K562 (cell line): ENCODE measurements at regions not wholly inside any gene's neighbourhood (a gene's known extent, or its start where the extent isn't known, plus 50 kb on each side); places are given as distances from the start of the nearest gene placed in this dataset.
"Not testable (repeated sequence)": the region's sequence is repeated elsewhere in the genome, so short reads cannot be mapped to it uniquely, and the experiment has no call there.

Experiments
- CEBPB ChIP-seq: fragments of 450-650 bp; IDR thresholded peaks from 2 replicates; pipeline ENCODE4 v1.6.1; 2016; ENCODE audit warnings: missing genetic modification characterization, missing compliant biosample characterization
- CTCF ChIP-seq, 3 experiments: IDR thresholded peaks in 2 of 3; conservative IDR thresholded peaks in 1 of 3; 2 replicates each; pipeline ENCODE4 v1.5.1; 2011 to 2012; ENCODE audit warnings: low read length in 3 of 3, mild to moderate bottlenecking in 3 of 3, control low read depth in 2 of 3, improper control_type of control experiment in 1 of 3, inconsistent platforms in 1 of 3, low read depth in 1 of 3, mixed read lengths in 1 of 3, moderate library complexity in 1 of 3; ENCODE audit not compliant: insufficient read depth in 2 of 3
- SMC3 ChIP-seq: conservative IDR thresholded peaks from 2 replicates; pipeline ENCODE4 v1.6.1; 2011; ENCODE audit warnings: low read depth, low read length, improper control_type of control experiment; ENCODE audit not compliant: insufficient read depth
- STAT5A ChIP-seq: IDR thresholded peaks from 2 replicates; pipeline ENCODE4 v1.6.1; 2012; ENCODE audit warnings: low read length, inconsistent platforms, borderline replicate concordance
- ZBTB9 ChIP-seq: fragments of 450-650 bp; formaldehyde crosslinking; IDR thresholded peaks from 2 replicates; pipeline ENCODE4 v1.4.0; 2020; ENCODE audit warnings: mild to moderate bottlenecking, moderate library complexity

GRCh38 chr2:105655723-105656606 is 88.7 kb upstream of the NCK2 start:
- not testable (repeated sequence) for TF ChIP-seq CTCF (IDR thresholded peaks at IDR 0.05 in 2 of 3, conservative IDR thresholded peaks at IDR 0.05 in 1 of 3; ENCODE audit: insufficient read depth in 2 of 3, low read depth in 1 of 3, low read length in 3 of 3); SMC3; STAT5A; CEBPB (tag); ZBTB9
